WERI-Rb-1 (cell line): ENCODE measurements at regions not wholly inside any gene's neighbourhood (a gene's known extent, or its start where the extent isn't known, plus 50 kb on each side); places are given as distances from the start of the nearest gene placed in this dataset.
"Not testable (repeated sequence)": the region's sequence is repeated elsewhere in the genome, so short reads cannot be mapped to it uniquely, and the experiment has no call there.

Experiments used
- DNase-seq: peaks from one replicate; pipeline ENCODE4 v3.0.0-alpha.2; 2020
- H3K27ac ChIP-seq: fragments of 250-450 bp; sonication (Bioruptor Pico); 2 replicates; pipeline ENCODE4 v1.5.1; 2020; ENCODE audit warnings: mild to moderate bottlenecking, moderate library complexity
- H3K27me3 ChIP-seq: fragments of 250-450 bp; sonication (Bioruptor Pico); 2 replicates; pipeline ENCODE4 v1.5.1; 2021; ENCODE audit warnings: mild to moderate bottlenecking, low read depth, moderate library complexity; ENCODE audit not compliant: insufficient read depth, severe bottlenecking
- H3K36me3 ChIP-seq: fragments of 250-450 bp; sonication (Bioruptor Pico); 2 replicates; pipeline ENCODE4 v1.5.1; 2020; ENCODE audit warnings: mild to moderate bottlenecking, moderate library complexity
- H3K4me3 ChIP-seq: 2 replicates; pipeline ENCODE4 v1.5.1; 2011; ENCODE audit warnings: low read depth, mild to moderate bottlenecking, control low read depth, low read length
- H3K9me3 ChIP-seq: fragments of 250-450 bp; sonication (Bioruptor Pico); 2 replicates; pipeline ENCODE4 v1.5.1; 2021; ENCODE audit warnings: mild to moderate bottlenecking, moderate library complexity; ENCODE audit not compliant: severe bottlenecking

- not testable (repeated sequence) for H3K9me3 ChIP-seq, DNase-seq, H3K36me3 ChIP-seq, H3K27ac ChIP-seq, H3K27me3 ChIP-seq, H3K4me3 ChIP-seq
Measured at GRCh38 chr2:87440650-87441049, 307.2 kb upstream of the PLGLB2 start.

DNA sequence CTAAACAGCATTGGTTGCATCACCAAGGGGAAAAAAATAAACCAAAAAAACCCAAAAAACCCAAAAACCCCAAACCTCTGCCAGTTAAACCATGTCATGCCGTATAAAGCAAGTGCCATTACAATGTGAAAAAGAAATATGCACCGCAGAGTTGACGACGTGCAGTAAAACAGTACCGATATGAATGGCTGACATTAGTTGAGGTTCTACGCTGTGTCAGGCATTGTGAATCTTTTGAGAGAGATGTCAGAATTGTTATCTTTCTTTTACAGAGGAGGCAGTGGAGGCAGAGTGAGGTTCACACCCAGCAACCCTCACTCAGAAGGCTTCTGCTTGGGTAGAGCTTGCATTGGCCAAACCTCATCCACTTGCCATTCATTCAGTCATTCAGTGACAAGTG is 306.5 kb upstream of the PLGLB2 start:
- not testable (repeated sequence) for H3K4me3 ChIP-seq, H3K9me3 ChIP-seq, H3K36me3 ChIP-seq, H3K27me3 ChIP-seq, DNase-seq, H3K27ac ChIP-seq

- not testable (repeated sequence) for H3K4me3 ChIP-seq, H3K36me3 ChIP-seq
Measured at GRCh38 chr2:87442983-87443577, 304.8 kb upstream of the PLGLB2 start.

DNA sequence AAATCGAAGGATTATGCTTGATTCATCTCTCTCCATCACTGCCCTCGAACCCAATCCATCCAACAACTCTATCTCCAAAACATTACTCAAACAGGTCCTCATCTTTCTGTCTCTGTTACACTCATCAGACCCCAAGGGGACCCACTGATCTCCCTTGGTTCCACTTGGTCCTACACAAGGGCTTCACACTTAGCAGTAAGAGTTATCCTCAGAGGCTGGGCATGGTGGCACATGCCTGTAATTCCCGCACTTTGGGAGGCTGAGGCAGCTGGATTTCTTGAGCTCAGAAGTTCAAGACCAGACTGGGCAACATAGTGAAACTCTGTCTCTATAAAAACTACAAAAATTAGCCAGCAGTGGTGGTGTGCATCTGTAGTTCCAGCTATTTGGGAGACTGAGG is 302.9 kb upstream of the PLGLB2 start:
- H3K4me3 ChIP-seq, H3K27ac ChIP-seq, H3K36me3 ChIP-seq, H3K27me3 ChIP-seq, DNase-seq, H3K9me3 ChIP-seq: not testable (repeated sequence)

More at GRCh38 chr2:87442983-87443577, 304.8 kb upstream of the PLGLB2 start:
- DNase-seq, H3K27me3 ChIP-seq, H3K9me3 ChIP-seq, H3K27ac ChIP-seq: not testable (repeated sequence)

- H3K9me3 ChIP-seq, H3K36me3 ChIP-seq, H3K27ac ChIP-seq, DNase-seq, H3K4me3 ChIP-seq, H3K27me3 ChIP-seq: not testable (repeated sequence)
Measured at GRCh38 chr2:87445613-87446312, 302.1 kb upstream of the PLGLB2 start.

- not testable (repeated sequence) for H3K27ac ChIP-seq, H3K36me3 ChIP-seq, DNase-seq, H3K9me3 ChIP-seq, H3K4me3 ChIP-seq, H3K27me3 ChIP-seq
Measured at GRCh38 chr2:87446313-87446696, 301.6 kb upstream of the PLGLB2 start.

DNA sequence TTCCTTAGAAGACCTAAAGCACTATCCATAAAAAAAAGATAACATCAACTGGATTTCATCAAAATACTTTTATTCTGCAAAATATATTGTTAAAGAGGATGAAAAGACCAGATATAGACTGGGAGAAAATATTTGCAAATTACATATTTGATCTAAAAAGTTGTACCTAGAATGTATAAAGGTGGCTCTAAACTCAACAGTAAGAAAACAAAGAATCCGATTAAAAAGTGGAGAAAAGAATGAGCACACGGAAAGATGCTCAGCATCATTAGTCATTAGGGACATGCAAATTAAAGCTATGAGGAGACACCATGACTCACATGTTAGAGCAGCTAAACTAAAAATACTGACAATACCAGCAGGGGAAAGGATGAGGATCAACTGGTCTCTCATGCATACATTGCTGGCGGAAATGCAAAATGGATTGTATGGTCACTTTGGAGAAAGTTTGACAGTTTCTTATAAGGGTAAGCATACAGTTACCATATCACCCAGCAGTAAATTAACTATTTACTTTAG is 298.4 kb upstream of the PLGLB2 start:
- not testable (repeated sequence) for H3K27ac ChIP-seq, H3K36me3 ChIP-seq, H3K9me3 ChIP-seq, H3K4me3 ChIP-seq, DNase-seq, H3K27me3 ChIP-seq

DNA sequence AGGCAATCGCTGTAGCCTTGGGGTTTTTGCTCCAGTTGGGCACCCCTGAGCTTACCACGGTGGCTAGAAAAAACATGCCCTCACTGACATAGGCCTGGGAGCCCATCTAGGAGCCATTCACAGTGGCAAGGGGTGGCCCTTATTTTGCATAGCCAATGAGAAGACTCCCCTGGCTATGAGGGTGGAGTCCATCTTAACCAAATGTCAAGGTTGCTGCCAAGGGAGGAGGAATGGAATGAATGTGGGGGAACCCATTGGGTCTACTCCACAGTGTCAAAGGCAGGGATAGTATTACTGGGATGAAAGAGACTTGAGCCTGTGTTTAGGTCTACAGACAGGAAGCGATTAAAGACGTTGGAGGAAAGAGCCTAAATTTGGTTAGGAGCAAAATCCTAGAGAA is 295.7 kb upstream of the PLGLB2 start:
- H3K4me3 ChIP-seq, H3K27me3 ChIP-seq, H3K27ac ChIP-seq, DNase-seq, H3K36me3 ChIP-seq, H3K9me3 ChIP-seq: not testable (repeated sequence)

- H3K9me3 ChIP-seq, DNase-seq, H3K27me3 ChIP-seq, H3K36me3 ChIP-seq, H3K4me3 ChIP-seq, H3K27ac ChIP-seq: not testable (repeated sequence)
Measured at GRCh38 chr2:87452861-87453260, 295.0 kb upstream of the PLGLB2 start.

GRCh38 chr2:87453965-87454364 is 293.9 kb upstream of the PLGLB2 start:
- not testable (repeated sequence) for H3K4me3 ChIP-seq, DNase-seq, H3K27me3 ChIP-seq, H3K36me3 ChIP-seq, H3K9me3 ChIP-seq, H3K27ac ChIP-seq

GRCh38 chr2:87454421-87454820 is 293.5 kb upstream of the PLGLB2 start:
- H3K27me3 ChIP-seq, DNase-seq, H3K4me3 ChIP-seq, H3K27ac ChIP-seq, H3K36me3 ChIP-seq, H3K9me3 ChIP-seq: not testable (repeated sequence)

DNA sequence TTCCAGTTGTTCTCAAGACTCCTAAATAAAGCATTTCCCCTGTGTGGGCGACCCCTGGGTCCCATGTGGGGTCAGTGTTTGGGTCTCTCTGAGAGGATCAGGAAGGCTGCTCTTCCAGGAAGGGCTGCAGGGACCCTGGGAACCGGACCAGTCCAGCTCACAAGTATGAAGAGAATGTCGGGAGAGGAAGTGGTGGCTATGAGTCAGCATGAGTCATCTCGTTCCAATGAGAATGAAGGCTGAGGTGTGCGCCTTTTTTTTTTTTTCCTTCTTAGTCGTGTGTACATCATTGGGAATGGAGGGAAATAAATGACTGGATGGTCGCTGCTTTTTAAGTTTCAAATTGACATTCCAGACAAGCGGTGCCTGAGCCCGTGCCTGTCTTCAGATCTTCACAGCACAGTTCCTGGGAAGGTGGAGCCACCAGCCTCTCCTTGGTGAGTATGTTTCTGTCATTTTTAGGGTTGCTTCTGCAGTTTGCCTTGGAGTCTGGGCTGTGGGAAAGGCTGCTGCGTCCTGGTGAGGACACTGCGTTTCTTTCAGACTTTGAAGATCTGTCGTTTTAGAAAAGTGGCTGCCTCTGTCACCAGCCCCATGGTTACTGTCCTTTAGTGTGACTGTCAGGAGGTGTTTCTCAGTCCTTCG is 292.6 kb upstream of the PLGLB2 start:
- not testable (repeated sequence) for H3K27me3 ChIP-seq, H3K27ac ChIP-seq, H3K4me3 ChIP-seq, H3K36me3 ChIP-seq, H3K9me3 ChIP-seq, DNase-seq

- H3K9me3 ChIP-seq, H3K36me3 ChIP-seq, H3K27me3 ChIP-seq, H3K4me3 ChIP-seq, DNase-seq, H3K27ac ChIP-seq: not testable (repeated sequence)
Measured at GRCh38 chr2:87455854-87456249, 292.0 kb upstream of the PLGLB2 start.

DNA sequence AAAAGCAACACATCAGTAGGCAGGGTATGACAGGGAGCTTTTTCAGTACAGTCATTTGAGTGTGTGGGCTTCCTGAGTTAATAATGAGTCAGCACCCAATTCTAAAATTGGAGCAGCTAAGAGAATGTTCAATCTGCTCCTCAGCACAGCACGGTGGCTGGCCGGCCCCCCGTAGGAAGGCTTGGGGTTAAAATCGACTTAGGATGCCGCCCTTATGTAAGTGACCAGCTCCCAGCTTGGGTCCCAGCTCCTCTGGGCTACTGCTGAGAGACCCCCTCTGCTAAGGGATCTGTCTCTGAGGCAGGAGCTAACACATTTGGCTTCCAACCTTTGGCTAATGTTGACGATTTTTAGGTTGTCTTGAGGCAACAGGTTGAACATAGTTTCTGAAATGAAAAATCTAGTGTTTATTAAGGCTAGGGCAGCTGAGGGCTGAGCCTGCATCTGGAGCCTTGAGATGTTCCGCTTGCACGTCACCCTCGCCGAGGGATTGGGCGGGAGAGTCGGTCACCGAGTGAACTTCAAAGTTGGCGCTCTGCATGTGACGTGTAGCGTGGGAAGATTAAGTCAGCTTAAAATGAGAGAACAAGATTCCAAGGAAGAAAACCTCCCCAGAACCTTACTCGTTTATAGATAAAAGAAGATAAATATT is 291.3 kb upstream of the PLGLB2 start:
- H3K4me3 ChIP-seq, DNase-seq, H3K36me3 ChIP-seq, H3K9me3 ChIP-seq, H3K27ac ChIP-seq, H3K27me3 ChIP-seq: not testable (repeated sequence)
